Tibial nerve (tissue), 4 donors: ENCODE measurements at regions not wholly inside any gene's neighbourhood (a gene's known extent, or its start where the extent isn't known, plus 50 kb on each side); places are given as distances from the start of the nearest gene placed in this dataset.

Experiments
- DNase-seq, 2 donors: peaks; one replicate each; pipeline ENCODE4 v3.0.0-alpha.2; 2019; ENCODE audit warnings: low spot score in 2 of 2
- H3K27ac ChIP-seq, 4 donors: fragments of 200-600 bp; sonication (generic) in 3 of 4; one replicate each; pipeline ENCODE4 v1.5.1; 2017 to 2019; ENCODE audit warnings: mild to moderate bottlenecking in 1 of 4
- H3K27me3 ChIP-seq, 2 donors: fragments of 200-600 bp; sonication (generic) in 1 of 2; one replicate each; pipeline versions ENCODE4 v1.5.1 to v1.6.0; 2017 to 2019
- H3K36me3 ChIP-seq, 3 donors: fragments of 200-600 bp; sonication (generic); one replicate each; pipeline ENCODE4 v1.5.1; 2018 to 2019
- H3K4me1 ChIP-seq, 4 donors: fragments of 200-600 bp; sonication (generic) in 3 of 4; one replicate each; pipeline ENCODE4 v1.5.1; 2017 to 2019
- H3K4me3 ChIP-seq, 4 donors: fragments of 200-600 bp; sonication (generic) in 3 of 4; one replicate each; pipeline ENCODE4 v1.5.1; 2017 to 2019; ENCODE audit warnings: mild to moderate bottlenecking in 1 of 4, moderate library complexity in 1 of 4
- H3K9me3 ChIP-seq, 4 donors: fragments of 200-600 bp; sonication (generic) in 3 of 4; one replicate each; pipeline ENCODE4 v1.5.1; 2017 to 2019
- EP300 ChIP-seq, 2 donors: sonication (generic); formaldehyde crosslinking; IDR thresholded peaks; one replicate each; pipeline ENCODE4 v1.6.1; 2017; ENCODE audit warnings: antibody characterized with exemption in 2 of 2, mild to moderate bottlenecking in 1 of 2
- POLR2A ChIP-seq, 2 donors: fragments of 450-650 bp; IDR thresholded peaks; one replicate each; pipeline ENCODE4 v1.6.1; 2017; ENCODE audit warnings: antibody characterized with exemption in 2 of 2, mild to moderate bottlenecking in 2 of 2, moderate library complexity in 2 of 2
- WGBS, 2 donors: methylation state at CpG; one replicate each; pipeline ENCODE4 v1.1.5; 2018; 5-methylcytosine and 5-hydroxymethylcytosine counted together
- TF ChIP-seq, protein P1 (sequence below), 5 experiments: fragments of 200-600 bp in 3 of 5; fragments of 450-650 bp in 2 of 5; sonication (generic) in 3 of 5; IDR thresholded peaks; one replicate each; pipeline ENCODE4 v1.5.1; 2016 to 2019; ENCODE audit warnings: antibody characterized with exemption in 5 of 5, mild to moderate bottlenecking in 3 of 5, moderate library complexity in 2 of 5

DNA sequence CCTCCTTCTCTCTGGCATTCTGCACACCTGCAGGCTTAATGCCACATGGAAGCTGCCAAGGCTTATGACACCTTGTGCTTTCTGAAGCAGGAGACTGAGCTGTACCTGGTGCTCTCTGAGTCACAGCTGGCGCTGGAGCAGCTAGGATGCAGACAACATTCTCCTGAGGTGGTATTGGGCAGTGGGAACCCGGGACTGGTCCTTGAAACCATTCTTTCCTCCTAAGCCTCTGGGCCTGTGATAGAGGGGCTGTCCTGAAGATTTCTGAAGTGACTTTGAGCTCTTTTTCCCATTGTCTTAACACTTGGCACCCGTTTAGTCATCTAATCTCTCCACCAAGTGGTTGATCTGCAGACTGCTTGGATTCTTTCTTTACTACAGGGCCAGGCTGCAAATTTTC is 508.4 kb downstream of the TFEC start:
- 86 to 97% methylated on average over 3 of the region's 3 CpGs for WGBS, 2 donors
- Histone ChIP-seq H3K4me1 (no peaks in the 10 kb centered on the region), H3K4me3 (no peak overlapping the region), H3K36me3 (no peaks in the 10 kb centered on the region), H3K27ac (no peak overlapping the region), H3K9me3 (peaks cover 0 to 16% (median 0%) of the 10 kb centered on the region in 4 donors), H3K27me3 (no peaks in the 10 kb centered on the region)
- DNase-seq = no peak
- no peak for TF ChIP-seq EP300 (IDR thresholded peaks at IDR 0.05)
- TF ChIP-seq, protein P1, sequence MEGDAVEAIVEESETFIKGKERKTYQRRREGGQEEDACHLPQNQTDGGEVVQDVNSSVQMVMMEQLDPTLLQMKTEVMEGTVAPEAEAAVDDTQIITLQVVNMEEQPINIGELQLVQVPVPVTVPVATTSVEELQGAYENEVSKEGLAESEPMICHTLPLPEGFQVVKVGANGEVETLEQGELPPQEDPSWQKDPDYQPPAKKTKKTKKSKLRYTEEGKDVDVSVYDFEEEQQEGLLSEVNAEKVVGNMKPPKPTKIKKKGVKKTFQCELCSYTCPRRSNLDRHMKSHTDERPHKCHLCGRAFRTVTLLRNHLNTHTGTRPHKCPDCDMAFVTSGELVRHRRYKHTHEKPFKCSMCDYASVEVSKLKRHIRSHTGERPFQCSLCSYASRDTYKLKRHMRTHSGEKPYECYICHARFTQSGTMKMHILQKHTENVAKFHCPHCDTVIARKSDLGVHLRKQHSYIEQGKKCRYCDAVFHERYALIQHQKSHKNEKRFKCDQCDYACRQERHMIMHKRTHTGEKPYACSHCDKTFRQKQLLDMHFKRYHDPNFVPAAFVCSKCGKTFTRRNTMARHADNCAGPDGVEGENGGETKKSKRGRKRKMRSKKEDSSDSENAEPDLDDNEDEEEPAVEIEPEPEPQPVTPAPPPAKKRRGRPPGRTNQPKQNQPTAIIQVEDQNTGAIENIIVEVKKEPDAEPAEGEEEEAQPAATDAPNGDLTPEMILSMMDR (IDR thresholded peaks at IDR 0.05) = no peak
- TF ChIP-seq POLR2A (IDR thresholded peaks at IDR 0.05) = no peak

DNA sequence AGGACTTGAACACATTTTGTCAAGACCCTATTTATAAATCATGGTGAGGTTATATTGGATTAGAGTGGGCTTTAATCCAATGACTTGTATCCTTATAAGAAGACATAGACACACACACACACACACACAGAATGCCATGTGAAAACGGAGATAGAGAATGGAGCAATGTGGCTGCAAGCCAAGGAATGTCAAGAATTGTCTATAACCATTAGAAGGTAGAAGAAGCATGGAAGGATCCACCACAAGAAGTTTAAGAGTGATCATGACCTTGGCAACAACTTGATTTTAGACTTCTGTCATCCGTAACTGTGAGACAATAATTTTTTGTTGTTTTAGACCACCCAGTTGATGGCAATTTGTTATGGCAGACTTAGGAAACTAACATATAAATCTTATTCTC is 514.2 kb downstream of the TFEC start:
- H3K4me3 ChIP-seq = no peak overlapping the region
- no peaks in the 10 kb centered on the region for H3K36me3 ChIP-seq
- 40 to 44% methylated on average over 2 of the region's 2 CpGs for WGBS, 2 donors
- TF ChIP-seq POLR2A (IDR thresholded peaks at IDR 0.05) = no peak
- TF ChIP-seq EP300 (IDR thresholded peaks at IDR 0.05) = no peak
- TF ChIP-seq, protein P1 (IDR thresholded peaks at IDR 0.05) = no peak
- H3K27me3 ChIP-seq = no peaks in the 10 kb centered on the region
- no peaks in the 10 kb centered on the region for H3K4me1 ChIP-seq
- no peak overlapping the region for H3K27ac ChIP-seq
- peaks cover 0 to 4% (median 0%) of the 10 kb centered on the region in 4 donors for H3K9me3 ChIP-seq
- no peak for DNase-seq

DNA sequence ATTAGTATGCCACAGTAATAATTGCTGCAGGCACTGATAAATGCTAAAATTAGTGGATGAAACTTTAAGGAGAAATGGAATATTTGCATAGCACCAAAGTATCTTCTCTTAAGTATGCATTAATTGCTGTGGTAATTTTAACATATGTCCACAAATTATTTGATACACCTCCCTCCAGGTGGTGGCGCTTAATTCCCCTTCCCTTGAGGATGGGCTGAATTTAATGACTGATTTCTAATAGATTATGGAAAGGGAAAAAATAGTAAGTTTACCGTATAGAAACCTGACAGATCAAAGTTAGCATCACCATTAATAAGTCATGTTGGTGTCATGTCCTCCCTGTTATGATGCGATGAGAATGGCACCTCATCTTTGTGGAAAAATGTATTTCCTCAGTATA is 519.2 kb downstream of the TFEC start:
- Histone ChIP-seq H3K36me3 (no peaks in the 10 kb centered on the region), H3K4me1 (no peaks in the 10 kb centered on the region), H3K27ac (no peak overlapping the region), H3K4me3 (no peak overlapping the region), H3K9me3 (no peaks in the 10 kb centered on the region), H3K27me3 (no peaks in the 10 kb centered on the region)
- DNase-seq = no peak
- TF ChIP-seq POLR2A (IDR thresholded peaks at IDR 0.05) = no peak
- TF ChIP-seq EP300 (IDR thresholded peaks at IDR 0.05) = no peak
- TF ChIP-seq, protein P1 (IDR thresholded peaks at IDR 0.05) = no peak
- WGBS, 2 donors = 95 to 99% methylated on average over 3 of the region's 3 CpGs

DNA sequence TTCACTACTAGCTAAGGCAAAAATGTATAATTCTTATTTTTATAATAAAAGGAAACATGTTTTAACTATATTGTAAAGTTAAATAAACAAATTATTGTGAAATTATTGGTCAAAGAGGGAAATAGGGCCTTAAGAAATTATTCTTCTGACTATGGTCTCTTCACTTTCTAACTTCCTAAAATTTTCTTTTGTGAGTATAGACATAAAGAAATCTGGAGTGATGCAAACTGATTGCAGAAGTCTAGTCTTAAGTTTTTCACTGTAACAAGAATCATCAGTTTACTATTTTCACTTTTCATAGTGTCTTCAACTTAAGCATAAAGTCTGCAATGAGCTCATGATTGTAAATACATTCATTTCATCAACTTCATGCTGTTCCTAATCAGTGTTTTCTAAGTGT is 525.4 kb downstream of the TFEC start:
- DNase-seq = no peak
- Histone ChIP-seq H3K4me1 (no peaks in the 10 kb centered on the region), H3K27me3 (no peaks in the 10 kb centered on the region), H3K9me3 (no peaks in the 10 kb centered on the region), H3K27ac (no peak overlapping the region), H3K36me3 (no peaks in the 10 kb centered on the region), H3K4me3 (no peak overlapping the region)
- TF ChIP-seq EP300 (IDR thresholded peaks at IDR 0.05) = no peak
- TF ChIP-seq, protein P1 (IDR thresholded peaks at IDR 0.05) = no peak
- TF ChIP-seq POLR2A (IDR thresholded peaks at IDR 0.05) = no peak

DNA sequence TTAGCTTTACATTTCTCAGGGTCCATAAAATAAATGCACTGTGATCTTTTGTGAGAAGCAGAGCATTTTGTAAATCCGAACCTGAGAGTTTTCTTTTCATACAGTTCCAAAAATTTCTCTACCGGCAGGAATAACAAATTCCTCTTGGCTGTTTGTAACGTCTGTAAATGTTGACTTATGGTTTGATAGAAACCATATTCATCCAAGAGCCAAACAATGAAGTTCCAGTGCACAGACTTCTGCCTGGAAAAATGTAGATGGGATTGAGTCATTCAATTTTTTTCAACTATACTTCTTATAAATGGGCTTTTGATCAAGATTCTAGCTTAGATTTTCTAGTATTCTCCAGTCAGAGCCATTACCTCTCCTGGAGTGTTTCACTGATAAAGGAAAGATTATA is 530.6 kb downstream of the TFEC start:
- Histone ChIP-seq H3K4me3 (no peak overlapping the region), H3K27me3 (no peaks in the 10 kb centered on the region), H3K36me3 (no peaks in the 10 kb centered on the region), H3K27ac (no peak overlapping the region), H3K4me1 (no peaks in the 10 kb centered on the region), H3K9me3 (no peaks in the 10 kb centered on the region)
- WGBS, 2 donors = 15 to 26% methylated on average over 3 of the region's 3 CpGs
- no peak for DNase-seq
- TF ChIP-seq POLR2A (IDR thresholded peaks at IDR 0.05) = no peak

DNA sequence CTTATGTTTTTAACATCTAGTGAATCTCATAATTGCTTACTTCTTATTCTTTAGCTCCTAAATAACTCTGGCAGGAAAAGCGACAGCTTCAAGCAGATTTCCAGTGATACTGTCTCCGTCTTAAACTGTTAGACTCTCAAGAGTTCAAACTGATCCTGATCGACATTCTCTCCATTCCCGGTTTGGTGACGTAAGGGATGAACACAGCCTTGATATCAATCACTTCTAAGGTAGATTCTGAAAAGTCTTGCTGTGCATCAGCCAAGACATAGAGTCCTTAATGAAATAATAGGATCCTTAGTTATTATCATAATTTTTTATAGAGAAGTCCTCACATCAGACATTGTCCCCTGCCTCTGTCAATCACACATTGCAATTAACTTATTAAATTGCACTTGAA is 534.6 kb downstream of the TFEC start:
- H3K36me3 ChIP-seq = no peaks in the 10 kb centered on the region
- H3K9me3 ChIP-seq = no peaks in the 10 kb centered on the region
- DNase-seq = no peak
- H3K4me1 ChIP-seq = no peaks in the 10 kb centered on the region
- 85 to 91% methylated on average over 5 of the region's 5 CpGs for WGBS, 2 donors
- no peak overlapping the region for H3K27ac ChIP-seq
- no peaks in the 10 kb centered on the region for H3K27me3 ChIP-seq
- TF ChIP-seq EP300 (IDR thresholded peaks at IDR 0.05) (no peak), POLR2A (IDR thresholded peaks at IDR 0.05) (no peak)
- TF ChIP-seq, protein P1 (IDR thresholded peaks at IDR 0.05) = no peak
- H3K4me3 ChIP-seq = no peak overlapping the region
